GM19328 (cell line): ENCODE measurements at regions not wholly inside any gene's neighbourhood (a gene's known extent, or its start where the extent isn't known, plus 50 kb on each side); places are given as distances from the start of the nearest gene placed in this dataset.

Experiments
- ATAC-seq: cut with Tn5 transposase; IDR thresholded peaks from one replicate; pipeline ENCODE4 v1.9.1; 2021; ENCODE audit warnings: mild to moderate bottlenecking, moderate library complexity; ENCODE audit not compliant: unreplicated experiment

DNA sequence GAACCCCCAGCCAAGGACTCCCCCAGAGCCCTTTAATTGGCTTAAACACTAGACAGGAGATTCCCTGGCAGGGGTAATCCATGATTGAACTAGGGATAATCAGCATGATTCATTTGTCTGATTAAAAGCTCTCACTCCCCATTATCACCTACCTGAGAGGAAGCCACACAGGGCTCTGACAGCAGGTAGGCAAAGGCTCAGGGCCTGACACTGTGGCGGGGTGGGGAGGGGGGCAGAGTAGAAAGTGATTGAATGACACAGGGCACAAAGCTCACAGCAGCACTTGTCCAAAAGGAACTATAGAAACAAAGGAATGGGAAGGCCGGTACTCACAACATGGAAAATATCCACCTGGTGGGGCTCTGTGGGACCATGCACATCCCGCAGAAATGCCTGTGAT, 231.6 kb downstream of the MAFB start:
- no peak for ATAC-seq

GRCh38 chr20:40452758-40453157, 236.3 kb downstream of the MAFB start:
- ATAC-seq, result no peak

- no peak for ATAC-seq
These were observed 237.5 kb downstream of the MAFB start for GRCh38 chr20:40451552-40451951.

DNA sequence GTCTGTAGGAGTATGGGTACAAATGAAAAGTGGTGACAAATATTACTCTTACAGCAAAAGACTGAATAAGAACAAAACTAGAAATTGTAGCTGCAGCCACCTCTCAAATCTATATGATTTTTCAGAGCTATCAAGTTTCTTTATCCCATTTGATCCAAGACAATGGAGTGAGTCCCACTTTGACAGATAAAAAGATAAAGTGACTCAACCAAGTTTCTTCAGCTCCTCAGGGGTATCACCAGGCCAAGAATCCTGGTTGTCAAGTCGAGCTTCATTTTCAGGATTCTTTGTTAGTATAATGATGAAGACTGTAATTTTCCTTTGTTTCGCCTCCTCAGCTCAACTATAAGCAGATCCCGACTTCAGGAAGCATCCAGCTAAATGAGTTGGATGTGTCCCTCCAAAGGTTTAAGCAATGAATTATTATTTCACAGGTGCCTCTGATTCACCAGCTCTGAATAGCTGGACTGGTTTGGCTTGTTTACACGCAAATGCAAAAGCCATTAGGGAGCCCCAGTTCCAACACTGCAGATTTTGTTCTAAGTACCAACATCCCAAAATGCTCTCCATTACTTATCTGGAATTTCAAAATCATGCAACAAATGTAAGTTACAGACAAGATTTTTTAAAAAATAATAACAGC, 238.9 kb downstream of the MAFB start:
- no peak for ATAC-seq

DNA sequence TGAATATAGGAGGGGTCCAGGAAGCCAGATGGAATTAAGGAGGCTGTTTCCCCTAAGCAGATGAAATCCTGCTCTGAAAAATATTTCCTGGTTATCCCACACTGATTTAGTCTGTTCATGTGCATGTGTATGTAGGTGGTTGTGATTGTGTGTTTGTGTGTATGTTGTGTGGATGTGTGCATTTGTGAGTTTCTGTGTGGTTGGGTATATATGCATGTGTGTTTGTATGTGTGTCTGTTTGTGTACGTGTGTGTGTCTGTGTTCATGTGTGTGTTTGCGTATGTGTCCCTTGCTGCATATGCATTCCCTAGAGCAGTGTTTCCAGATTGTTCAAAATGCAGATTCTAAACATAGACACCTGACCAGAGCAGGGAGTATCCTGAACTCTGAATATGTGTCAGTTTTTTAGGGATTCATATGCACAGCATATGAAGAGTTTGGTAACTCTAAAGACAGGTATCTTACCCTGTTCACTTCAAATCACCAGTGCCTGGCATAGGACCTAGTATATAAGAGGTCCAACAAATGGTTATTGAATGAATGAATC, 239.8 kb downstream of the MAFB start:
- ATAC-seq, result no peak

DNA sequence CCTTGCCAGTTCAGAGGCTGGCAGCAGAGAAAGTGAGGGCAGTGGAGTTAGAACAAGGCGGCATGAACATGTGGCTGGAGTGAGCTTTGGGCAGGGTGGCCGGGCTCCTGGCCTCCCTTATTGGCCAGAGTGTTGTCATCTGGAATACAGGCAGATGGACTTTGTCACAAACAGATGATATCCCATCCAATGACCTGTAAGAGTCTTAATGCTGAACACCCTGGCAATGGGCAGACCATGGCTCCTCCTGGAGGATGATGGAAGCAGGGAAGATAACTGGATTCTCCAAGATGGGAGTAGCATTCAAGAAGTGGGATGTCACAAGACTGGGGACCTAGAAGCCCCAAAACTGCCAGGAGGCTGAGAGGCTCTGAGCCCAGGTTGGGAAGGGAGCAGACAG, 242.1 kb downstream of the MAFB start:
- ATAC-seq, result no peak

- ATAC-seq, result no peak
These were observed 244.5 kb downstream of the MAFB start for GRCh38 chr20:40444516-40444915.

DNA sequence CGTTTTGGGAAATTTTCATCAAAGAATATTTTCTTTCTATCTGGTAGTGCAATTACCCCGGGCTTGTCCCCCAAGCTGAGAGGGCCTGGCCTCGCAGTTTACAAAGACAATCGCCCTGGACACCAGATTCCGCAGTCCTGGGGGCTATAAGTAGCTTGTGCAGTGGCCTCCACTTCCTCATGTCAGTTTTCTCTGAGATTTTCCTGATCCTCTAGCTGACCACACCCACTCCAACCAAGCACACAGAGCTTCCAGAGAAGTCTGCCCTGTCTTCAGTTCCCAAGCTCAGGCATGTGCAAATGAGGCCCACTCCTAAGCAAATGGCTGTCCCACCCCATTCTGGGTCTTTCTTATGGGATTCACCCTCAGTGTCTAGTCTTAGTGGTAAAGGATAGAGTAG, 245.3 kb downstream of the MAFB start:
- no peak for ATAC-seq

DNA sequence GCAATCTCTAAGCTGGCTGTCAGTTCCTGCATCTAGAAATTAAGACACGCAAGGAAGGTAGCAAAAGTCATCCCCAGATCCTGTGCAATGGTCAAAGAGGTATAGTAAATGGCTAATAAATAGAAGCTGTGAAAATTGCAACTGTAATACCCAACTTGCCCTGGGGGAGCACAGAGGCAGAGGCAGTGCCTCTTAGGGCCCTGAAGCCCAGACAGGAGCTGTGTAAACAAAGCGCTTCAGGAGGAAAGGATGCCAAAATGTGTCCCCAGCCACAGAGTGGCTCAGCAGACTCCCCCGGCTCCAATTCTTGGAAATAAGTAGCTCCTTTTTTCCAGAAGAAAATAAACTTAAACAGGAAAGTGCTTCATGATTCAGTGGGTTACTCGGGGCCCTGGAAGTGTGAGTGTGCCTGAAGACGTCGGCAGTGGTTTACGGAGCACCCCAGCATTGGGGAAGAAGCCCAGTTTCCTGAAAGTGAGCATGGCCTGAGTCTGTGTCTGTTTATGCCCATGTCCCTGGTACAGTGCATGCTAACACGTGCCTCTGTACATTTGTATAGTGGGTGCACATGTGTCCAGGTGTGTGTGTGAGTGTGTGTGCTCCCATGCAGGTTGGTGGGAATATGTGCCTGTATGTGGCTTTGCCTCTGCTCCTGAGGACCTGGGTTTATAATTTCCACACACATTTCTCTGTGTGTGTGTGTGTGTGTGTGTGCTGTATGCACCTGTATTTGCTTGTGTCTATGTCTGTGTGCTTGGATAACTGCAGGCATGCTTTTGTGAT, 246.7 kb downstream of the MAFB start:
- no peak for ATAC-seq

GRCh38 chr20:40441771-40442170, 247.3 kb downstream of the MAFB start:
- no peak for ATAC-seq

GRCh38 chr20:40438161-40438830, 250.7 kb downstream of the MAFB start:
- ATAC-seq, result no peak

- no peak for ATAC-seq
These were observed 253.0 kb downstream of the MAFB start for GRCh38 chr20:40436011-40436410.

DNA sequence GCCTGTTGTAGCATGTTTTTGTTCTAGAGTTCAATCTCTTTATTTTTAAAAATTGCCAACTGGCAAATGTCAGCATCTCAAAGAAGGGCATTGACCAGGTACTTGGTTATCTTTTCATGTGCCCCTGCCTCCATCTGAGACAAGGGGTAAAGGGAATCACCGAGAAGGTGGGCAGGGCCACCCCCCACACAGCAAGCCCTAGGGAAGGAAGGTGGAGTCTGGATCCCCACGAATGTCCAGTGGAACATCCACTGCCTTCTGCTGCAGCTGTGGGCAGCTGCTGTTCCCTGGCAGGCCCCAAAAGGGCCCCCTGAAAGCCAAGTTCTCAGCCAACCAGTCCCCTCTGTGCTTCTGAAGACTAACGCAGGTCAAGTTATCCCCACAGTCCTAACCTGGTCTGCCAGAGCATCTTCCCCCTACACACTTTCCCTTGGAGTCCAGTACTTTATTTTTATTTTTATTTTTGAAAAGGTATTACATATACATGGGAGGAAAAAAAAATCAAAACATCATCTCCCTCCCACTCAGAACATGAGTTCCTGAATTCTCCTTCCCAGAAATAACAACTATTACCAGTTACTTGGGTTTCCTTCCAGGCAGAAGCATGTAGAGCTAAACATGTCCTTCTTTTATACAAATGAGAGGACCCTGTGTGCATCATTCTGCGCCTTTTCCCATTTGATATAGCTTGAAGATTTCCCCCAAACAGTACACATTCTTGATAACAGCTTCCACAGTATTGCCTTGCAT, 253.7 kb downstream of the MAFB start:
- ATAC-seq, result no peak

DNA sequence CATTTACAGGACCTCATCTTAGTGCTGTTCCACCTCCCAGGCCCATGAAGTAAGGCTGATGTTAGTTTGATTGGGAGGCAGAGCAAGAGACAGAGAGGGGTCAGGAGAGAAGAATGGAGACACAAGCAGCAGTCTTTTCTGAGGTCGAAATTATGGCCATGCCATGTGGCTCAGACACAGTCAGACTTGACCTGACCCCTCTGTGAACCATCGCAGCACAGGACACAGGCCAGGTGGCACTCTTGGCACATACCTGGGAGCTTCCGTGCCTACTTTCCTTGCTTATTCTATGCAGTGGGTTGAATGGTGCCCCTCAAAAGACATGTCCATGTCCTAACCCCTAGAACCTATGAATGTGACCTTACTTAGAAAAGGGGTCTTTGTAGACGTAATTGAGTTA, 254.9 kb downstream of the MAFB start:
- ATAC-seq, result no peak

- no peak for ATAC-seq
These were observed 255.6 kb downstream of the MAFB start for GRCh38 chr20:40433341-40433861.

GRCh38 chr20:40431611-40432010, 257.4 kb downstream of the MAFB start:
- ATAC-seq, result no peak

DNA sequence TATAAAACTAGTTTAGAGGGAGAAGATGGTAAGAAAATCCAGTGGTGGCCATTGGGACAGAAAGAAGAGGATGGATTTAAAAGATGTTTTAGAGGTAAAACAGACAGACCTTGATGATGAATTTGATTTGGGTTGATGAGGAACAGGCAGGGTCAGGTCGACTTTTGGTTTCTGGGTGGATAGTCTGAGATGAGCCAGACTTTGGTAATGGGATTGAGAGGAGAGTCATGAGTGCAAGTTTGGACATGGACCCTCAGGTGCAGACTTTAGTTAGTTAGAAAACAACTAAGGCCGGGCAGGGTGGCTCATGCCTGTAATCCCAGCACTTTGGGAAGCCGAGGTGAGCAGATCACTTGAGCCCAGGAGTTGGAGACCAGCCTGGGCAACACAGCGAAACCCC, 257.9 kb downstream of the MAFB start:
- no peak for ATAC-seq

DNA sequence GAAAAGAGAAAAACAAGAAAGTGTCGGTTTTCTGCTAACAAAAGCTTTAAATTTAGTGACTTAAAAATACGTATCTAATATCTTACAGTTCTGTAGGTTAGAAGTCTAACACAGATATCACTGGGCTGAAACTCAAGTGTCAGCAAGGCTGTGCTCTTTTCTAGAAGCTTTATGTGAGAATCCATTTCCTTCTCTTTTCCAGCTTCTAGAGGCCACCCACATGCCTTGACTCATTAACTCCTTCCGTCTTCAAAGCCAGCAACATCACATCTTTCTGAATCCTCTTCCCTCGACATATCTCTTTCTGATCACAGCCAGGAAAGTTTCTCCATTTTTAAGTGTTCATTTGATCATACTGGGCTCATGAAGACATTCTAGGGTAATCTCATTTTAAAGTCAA, 262.0 kb downstream of the MAFB start:
- ATAC-seq, result no peak

DNA sequence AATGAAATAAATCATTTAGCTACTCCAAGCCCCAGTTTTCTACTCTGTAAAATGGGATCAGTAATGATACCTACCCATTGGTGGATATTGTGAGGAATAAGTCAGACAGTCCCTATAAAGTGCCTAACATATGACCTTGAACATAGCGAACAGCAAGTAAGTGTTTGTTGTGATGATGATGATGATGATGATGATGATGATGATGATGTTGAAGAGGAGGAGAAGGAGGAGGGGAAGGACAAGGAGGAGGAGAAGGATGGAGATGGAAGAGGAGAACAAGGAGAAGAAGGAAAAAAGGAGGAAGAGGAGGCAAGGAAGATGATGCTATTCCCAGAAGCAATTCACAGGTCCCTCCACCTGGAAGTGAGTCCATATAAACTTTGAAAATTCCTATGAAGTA, 264.3 kb downstream of the MAFB start:
- no peak for ATAC-seq

DNA sequence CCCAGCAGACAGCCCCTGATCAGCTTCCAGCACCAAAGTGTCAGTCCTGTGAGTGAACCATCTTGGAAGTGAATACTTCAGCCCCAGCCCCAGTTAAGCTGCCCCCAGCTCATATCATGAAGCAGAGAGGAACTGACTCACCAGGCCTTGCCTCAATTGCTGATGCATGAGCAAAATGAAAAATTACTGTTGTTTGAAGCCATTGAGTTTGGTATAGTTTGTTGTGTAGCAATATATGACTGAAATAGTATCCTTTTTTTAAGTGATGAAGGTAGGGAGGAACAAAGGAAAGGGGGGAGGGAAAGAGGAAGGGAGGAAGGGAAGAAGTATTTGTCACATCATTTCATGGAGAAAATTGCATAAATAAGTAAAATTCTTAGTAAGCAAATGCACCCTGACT, 266.4 kb downstream of the MAFB start:
- ATAC-seq, result no peak

DNA sequence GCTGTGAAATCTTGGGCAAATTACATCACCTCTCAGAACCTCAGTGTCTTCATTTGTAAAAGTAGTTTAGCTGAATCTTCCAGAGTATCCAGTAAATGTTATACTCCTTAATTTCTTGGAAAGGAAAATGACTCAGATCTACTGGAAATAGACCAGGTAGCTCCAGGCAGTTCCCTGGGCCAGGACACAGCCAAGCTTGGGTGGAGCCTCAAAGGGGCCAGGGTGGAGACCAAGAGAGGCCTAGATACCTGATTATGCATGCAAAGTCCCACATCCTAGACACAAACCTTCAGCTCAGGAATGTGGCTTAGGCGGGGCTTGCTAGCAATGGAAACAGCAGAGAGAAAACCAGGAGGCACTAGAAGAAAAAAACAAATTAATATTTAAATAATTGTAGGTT, 272.8 kb downstream of the MAFB start:
- ATAC-seq, result no peak
